Progenitor cell of endocrine pancreas (in vitro differentiated cells): ENCODE measurements at regions not wholly inside any gene's neighbourhood (a gene's known extent, or its start where the extent isn't known, plus 50 kb on each side); places are given as distances from the start of the nearest gene placed in this dataset.

Experiments used
- DNase-seq: peaks from one replicate; pipeline ENCODE4 v3.0.0; 2021; ENCODE audit warnings: low spot score; ENCODE audit not compliant: unreplicated experiment
- H3K27ac Mint-ChIP-seq: 2 replicates; pipeline ENCODE4 v1.8.0; 2021; ENCODE audit warnings: mild to moderate bottlenecking, moderate library complexity, mixed read lengths
- H3K27me3 Mint-ChIP-seq: 2 replicates; pipeline ENCODE4 v1.8.0; 2021; ENCODE audit warnings: mixed read lengths
- H3K36me3 Mint-ChIP-seq: 2 replicates; pipeline ENCODE4 v1.8.0; 2022; ENCODE audit warnings: mixed read lengths; ENCODE audit not compliant: insufficient read depth
- H3K4me1 Mint-ChIP-seq: 2 replicates; pipeline ENCODE4 v1.8.0; 2021; ENCODE audit warnings: low read depth, mixed read lengths
- H3K4me3 Mint-ChIP-seq: 2 replicates; pipeline ENCODE4 v1.8.0; 2021; ENCODE audit warnings: low read depth, mild to moderate bottlenecking, moderate library complexity, mixed read lengths
- H3K9me3 Mint-ChIP-seq: 2 replicates; pipeline ENCODE4 v1.8.0; 2021; ENCODE audit warnings: low read depth, mixed read lengths
- CTCF ChIP-seq: fragments of 200-600 bp; sonication (generic); IDR thresholded peaks from one replicate; pipeline ENCODE4 v1.5.0; 2021; ENCODE audit warnings: antibody characterized with exemption, mild to moderate bottlenecking; ENCODE audit not compliant: unreplicated experiment

DNA sequence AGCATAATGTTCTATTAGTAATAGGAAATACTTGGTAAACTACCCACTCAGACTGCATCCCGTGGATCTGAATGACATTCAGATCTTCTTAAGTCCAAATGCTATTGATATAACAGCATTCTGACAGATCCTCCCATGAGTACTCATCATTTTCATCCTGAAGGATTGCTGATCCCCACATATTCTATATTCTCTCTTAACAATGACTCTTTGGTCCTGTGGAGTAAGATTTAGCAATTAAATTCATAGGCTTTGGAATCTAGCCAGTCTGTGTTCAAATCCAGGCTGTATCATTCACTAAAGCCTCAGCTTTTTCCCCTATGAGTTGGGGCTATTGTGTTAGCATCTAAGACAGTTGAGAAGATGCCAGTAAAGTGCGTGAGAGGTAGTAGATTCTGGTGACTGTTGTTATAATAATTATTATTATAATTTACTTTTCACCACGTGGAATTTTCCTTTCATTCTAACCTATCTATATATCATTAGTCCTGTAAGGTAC is 591.3 kb upstream of the SYT4 start:
- no peak overlapping the region for H3K4me3 Mint-ChIP-seq
- TF ChIP-seq CTCF = no peak
- no peaks in the 10 kb centered on the region for H3K27me3 Mint-ChIP-seq
- no peaks in the 10 kb centered on the region for H3K9me3 Mint-ChIP-seq
- H3K4me1 Mint-ChIP-seq = peaks cover 2% of the 10 kb centered on the region
- H3K27ac Mint-ChIP-seq = no peak overlapping the region
- DNase-seq = no peak
- no peaks in the 10 kb centered on the region for H3K36me3 Mint-ChIP-seq

DNA sequence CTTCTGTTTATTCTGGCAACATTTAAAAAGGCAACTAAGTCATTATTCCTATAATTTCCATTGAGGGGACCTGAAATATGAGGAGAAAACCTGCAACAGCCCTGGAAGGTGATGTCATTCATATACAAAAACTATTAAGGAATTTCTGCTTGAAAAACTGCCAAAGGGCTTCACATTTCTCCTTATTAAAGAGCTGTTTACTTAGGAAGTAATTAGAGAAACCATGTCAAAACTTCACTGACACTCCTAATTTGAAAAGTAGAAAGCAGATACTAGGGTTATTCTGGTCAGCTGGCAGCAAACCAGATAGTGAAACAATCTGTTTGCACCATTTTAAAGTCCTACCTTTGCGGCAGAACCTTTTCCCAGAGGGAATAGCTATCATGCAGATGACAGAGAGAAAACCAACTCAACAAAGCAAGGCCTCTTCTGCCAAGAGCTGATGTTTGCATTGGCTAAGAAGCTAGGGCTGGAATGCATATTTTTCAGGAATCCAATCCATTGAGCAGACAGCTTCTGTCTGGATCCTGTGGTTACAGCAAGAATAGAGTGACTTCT is 592.2 kb upstream of the SYT4 start:
- no peak for DNase-seq
- H3K27me3 Mint-ChIP-seq = no peaks in the 10 kb centered on the region
- no peaks in the 10 kb centered on the region for H3K9me3 Mint-ChIP-seq
- no peak overlapping the region for H3K27ac Mint-ChIP-seq
- H3K4me3 Mint-ChIP-seq = no peak overlapping the region
- TF ChIP-seq CTCF = no peak
- no peaks in the 10 kb centered on the region for H3K4me1 Mint-ChIP-seq
- no peaks in the 10 kb centered on the region for H3K36me3 Mint-ChIP-seq

- no peak overlapping the region for H3K27ac Mint-ChIP-seq
- no peak for DNase-seq
- no peak overlapping the region for H3K4me3 Mint-ChIP-seq
- no peaks in the 10 kb centered on the region for H3K27me3 Mint-ChIP-seq
- no peak for TF ChIP-seq CTCF
- H3K36me3 Mint-ChIP-seq = no peaks in the 10 kb centered on the region
- H3K4me1 Mint-ChIP-seq = no peaks in the 10 kb centered on the region
- no peaks in the 10 kb centered on the region for H3K9me3 Mint-ChIP-seq
These were observed 593.3 kb upstream of the SYT4 start for GRCh38 chr18:43870626-43871025.

DNA sequence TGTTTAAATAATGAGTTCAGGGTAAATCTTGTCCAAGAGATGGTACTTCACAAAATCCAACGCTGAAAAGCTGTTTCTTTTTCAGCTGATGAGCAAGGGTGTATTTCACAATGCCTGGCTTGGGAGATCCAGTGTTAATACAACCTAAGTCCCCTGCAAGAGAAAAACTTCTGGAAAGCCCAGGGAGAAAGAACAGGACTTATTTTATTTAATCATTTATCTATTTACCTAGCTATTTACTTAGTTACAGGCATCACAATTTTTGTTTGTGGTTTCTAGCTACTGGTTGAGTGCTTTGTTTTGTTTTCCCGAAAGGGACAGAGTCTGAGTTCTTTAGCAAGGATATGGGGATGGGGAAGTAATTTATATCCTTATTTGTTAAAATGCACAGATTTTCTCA is 598.2 kb upstream of the SYT4 start:
- peaks cover 12% of the 10 kb centered on the region for H3K4me1 Mint-ChIP-seq
- DNase-seq = no peak
- H3K27me3 Mint-ChIP-seq = no peaks in the 10 kb centered on the region
- H3K9me3 Mint-ChIP-seq = no peaks in the 10 kb centered on the region
- H3K4me3 Mint-ChIP-seq = no peak overlapping the region
- no peak overlapping the region for H3K27ac Mint-ChIP-seq
- TF ChIP-seq CTCF = no peak
- no peaks in the 10 kb centered on the region for H3K36me3 Mint-ChIP-seq

- no peak overlapping the region for H3K27ac Mint-ChIP-seq
- no peak for TF ChIP-seq CTCF
- H3K9me3 Mint-ChIP-seq = no peaks in the 10 kb centered on the region
- no peak for DNase-seq
- H3K36me3 Mint-ChIP-seq = no peaks in the 10 kb centered on the region
- no peaks in the 10 kb centered on the region for H3K27me3 Mint-ChIP-seq
- no peak overlapping the region for H3K4me3 Mint-ChIP-seq
- peaks cover 12% of the 10 kb centered on the region for H3K4me1 Mint-ChIP-seq
These were observed 599.0 kb upstream of the SYT4 start for GRCh38 chr18:43876286-43876685.
